ENCODE measurements at regions not wholly inside any gene's neighbourhood (a gene's known extent, or its start where the extent isn't known, plus 50 kb on each side); places are given as distances from the start of the nearest gene placed in this dataset.

DNA sequence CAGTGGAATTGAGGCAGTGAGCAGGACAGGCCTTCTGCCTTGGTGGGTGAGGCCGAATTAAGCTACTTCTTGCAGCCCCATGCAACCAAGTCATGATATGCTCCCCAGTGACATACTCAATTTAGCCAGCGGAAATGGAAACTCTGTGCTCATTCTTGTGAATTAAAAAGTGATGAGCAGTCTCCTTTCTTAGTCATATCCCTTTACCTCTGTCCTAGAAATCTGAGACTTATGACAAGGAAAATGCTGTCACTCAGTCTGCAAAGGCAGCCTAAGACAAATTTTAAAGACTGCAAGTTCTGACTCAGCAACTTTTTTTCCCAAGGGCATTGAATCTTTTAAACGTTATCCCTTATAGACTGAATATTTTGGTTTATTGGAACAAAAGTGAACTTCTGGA, 218.2 kb downstream of the SH3BP4 start:
- DNase-seq (ENCODE audit: low read depth): no peak

DNA sequence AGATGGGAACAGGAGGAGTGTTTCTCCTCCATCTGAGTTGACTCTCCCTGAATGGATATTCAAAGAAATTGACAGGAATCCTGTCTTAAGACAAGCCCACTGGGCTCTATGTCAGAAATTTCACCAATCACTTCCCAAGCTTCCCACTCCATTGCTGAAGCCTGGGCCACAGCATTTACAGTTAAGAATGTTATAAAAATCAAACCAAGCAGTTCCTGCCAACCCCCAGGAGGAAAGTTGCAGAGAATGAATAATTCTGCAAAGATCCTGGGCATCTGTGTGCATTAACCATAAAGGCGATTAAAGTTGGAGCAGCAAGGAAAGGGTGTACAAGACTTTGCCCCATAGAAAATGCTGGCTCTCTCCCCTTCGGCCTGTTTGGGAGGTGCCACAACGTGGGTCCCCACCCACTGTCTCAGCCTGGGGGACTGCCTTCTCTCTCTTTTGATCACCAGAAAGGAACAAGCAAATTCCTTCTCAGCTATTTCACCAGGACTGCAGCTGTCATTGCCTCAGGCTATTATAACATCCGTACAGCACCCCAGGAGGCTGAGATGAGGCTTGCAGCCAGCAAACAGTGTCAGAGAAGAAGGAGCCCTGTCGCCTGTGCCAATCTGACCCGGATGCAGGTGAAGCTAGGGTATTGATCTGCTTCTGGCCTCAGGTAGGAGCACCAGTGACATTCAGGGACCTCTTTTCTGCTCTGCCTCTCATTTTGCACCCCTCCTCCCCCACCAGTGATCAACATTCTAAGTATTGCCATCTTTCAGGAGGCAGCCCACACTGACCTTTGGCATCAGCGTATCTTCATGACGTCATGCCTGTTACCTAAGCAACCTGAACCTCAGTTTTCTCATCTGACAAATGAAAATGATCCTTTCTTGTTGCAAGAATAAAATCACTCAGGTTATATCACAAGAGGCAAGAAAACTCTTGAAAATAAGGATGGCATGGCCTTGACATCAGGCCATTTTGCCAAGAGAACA, 219.0 kb downstream of the SH3BP4 start:
- no peak for DNase-seq (ENCODE audit: low read depth)

DNA sequence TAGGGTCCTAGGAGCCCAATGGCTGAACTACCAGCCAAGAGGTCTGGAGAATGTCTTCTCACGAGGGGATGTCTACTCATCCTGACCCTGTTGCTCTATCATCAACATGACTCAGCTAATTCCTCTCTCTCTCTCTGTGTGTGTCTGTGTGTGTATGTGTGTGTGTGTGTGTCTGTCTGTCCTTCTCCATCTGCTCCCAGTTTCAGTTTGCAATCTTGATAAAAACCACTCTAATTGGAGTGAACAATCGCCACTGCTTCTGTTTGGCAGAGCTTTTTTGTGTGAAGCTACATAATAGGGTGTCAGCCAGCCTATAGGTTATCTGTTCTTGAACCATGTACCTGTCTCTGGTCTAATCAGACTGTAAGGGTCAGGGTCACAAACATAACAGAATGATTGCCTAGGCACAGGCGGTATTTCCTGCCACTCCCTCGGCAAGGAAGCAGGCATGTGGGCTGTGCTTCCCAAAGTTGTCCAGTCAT, 219.8 kb downstream of the SH3BP4 start:
- no peak for DNase-seq (ENCODE audit: low read depth)

DNA sequence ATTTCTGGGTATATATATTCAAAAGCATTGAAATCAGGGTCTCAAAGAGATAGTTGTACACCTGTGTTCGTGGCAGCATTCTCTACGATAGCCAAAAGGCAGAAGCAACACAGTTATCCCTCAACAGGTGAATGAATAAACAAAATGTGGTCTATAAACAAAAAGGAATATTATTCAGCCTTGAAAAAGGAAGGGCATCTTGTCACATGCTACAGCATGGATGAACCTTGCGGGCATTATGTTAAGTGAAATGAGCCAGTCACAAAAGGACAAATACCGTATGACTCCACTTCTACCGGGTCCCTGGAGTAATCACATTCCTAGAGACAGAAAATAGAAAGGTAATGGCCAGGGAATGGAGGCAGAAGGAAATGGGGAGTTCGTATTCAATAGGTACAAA, 228.8 kb downstream of the SH3BP4 start:
- DNase-seq (ENCODE audit: low read depth): no peak

DNA sequence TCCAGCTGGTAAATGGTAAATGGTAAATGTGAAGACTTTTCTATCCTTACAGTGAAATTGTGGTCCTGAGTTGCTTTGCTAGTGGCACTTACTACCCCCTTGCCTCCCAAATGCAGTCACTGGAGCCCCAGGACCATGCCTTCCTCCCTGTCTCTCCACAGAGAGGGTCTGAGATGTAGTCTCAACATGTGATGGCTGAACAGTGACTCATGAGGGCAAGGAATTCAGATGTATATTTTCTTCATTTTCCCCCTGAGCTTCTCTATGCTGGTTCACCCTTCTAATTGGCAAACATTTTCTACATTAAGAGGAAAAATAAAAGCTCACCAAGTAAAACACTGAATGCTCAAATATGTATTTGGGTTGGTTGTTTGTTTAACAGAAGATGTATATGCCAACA, 232.0 kb downstream of the SH3BP4 start:
- DNase-seq (ENCODE audit: low read depth): no peak

DNA sequence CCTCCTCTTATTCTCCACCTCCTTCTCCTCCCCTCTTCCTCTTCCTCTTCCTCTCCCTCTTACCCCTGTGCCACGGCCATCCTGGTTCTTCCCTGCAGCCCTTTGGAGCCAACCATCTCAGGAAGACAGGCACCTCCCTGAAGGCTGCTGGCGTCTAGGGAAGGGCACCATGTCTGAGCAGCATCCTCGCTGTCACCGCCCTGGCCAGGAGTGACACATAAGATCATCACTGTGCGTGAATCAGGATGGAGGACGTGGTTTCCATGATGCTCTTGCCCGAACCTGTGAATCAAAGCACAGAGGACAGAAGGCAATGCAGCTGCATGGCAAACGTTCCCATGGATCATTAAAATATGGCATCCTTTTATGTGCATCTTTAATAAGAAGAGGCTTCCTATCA, 236.0 kb downstream of the SH3BP4 start:
- no peak for DNase-seq (ENCODE audit: low read depth)

DNA sequence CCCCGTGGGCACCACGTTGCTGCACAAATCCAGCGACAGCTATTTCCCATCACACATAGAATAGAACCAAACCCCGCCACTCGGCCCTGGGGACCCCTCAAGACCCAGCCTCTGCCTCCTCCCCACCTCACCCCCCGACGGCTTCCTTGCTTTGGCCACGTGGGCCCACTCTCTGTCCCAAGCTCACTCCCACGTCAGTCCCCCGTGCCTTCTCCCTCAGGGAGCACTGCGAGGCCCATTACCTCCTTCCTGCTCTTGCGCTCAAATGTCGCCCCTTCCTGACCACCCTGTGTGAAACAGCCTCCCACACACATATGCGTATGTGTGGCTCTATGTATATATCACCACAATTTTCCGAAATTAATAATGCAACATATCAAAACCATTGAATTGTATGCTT, 239.7 kb downstream of the SH3BP4 start:
- DNase-seq (ENCODE audit: low read depth): no peak

DNA sequence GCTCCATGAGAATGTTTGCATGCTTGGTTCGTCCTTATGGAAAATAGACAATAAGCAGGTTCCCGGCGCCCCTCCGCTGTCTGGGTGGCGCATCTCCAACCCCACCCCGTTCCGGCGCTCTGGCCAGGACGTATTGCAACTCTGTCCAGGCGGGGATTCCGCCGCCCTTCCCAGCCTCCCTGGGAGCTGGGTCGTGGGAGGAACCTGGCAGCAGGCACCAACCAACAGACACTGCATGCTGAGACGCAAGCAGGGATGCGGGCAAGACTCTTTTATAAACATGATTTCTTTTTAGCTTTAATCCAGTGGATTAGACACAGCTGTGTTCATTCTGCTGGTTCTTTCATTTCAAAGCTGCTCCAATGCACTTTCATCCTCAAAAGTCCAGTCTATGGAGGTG, 240.2 kb downstream of the SH3BP4 start:
- no peak for DNase-seq (ENCODE audit: low read depth)

DNA sequence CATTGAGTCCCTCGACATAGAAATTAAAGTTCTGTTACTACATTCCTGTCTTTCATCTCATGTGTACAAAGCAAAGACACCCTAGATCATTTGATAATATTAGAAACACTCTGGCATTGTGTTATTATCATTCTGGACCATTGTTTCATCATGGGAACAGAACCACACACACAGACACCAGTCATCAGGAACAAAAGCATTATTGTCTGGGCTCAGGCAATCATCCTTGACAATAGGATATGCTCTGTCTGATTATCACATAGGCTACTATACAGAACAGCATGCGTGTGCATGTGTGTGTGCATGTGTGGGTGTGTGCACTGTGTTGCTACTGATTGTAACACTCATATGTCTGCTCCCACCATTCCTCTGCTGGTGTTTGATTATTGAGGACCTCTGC, 242.5 kb downstream of the SH3BP4 start:
- DNase-seq (ENCODE audit: low read depth): no peak

DNA sequence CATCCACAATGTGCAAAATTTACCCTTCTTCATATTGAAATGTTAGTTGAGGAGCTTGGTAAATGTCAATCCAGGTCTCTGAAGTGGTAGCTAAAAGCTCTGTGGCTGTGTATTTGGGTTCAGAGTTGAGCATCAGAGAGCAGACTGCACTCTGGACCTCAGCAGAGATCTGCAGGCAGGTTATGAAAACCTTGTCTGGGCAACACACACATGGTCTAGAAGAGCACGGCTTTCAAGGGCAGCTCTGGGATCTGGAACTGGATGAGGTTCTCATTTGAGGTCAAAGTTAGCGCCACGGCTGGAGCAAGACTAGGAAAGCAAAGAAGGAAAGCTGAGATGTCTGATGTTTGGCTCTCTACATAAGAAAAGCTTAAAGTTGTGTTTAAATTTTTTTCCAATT, 243.0 kb downstream of the SH3BP4 start:
- no peak for DNase-seq (ENCODE audit: low read depth)

DNA sequence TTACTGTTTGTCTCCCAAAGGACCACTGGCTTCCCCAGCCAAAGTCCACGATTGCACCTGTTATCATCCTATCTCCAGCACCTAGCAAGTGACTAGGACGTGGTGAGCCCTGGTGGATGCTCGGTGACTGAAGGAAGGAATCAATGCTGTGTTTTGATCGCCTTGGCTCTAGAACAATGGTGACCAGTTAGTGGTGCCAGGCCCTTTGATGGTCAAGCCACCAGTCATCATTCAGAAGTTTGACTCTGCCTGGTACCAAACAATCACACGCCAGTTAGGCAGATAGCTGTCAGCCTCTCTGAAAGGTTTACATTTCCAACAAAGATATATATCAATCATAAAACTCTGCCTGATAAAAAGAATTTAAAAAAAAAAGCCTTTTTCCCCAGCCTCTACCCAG, 244.1 kb downstream of the SH3BP4 start:
- DNase-seq (ENCODE audit: low read depth): no peak

DNA sequence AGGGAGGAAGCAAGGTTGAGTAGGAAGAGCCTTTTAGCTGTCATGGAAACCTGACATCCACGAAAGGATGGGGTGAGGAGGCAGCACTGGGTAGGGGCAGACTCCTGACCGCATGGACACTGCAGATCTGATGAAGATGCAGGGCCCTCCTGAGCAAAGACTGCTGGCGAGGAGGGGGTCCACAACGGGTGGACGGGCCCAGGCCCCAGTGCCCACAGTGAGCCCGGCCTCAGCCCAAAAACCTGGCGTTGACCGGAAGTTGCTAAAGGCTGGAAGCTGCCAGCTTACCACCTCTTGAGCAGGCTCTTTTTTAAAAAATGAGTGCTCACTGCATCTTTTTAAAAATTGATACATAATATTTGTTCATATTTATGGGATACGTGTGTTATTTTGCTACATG, 247.3 kb downstream of the SH3BP4 start:
- no peak for DNase-seq (ENCODE audit: low read depth)

DNA sequence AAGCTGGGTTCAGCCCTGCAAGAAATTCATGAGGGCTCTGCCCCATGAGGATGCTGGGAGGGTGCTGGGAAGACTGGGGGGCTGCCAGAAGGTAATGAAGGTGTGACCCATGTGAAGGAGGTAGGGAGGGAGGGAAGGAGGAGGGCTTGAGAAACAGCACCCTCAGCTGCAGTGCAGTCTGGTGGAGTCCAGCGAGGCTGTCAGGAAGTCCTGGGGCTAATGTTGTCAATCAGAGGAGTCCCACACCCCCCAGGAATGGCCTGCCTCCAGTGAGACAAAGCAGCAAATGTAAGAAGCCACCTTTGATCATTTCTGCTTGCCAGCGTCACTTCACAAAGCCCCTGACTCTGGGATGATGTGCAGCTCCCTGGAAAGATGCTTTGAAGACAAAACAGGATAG, 248.4 kb downstream of the SH3BP4 start:
- DNase-seq (ENCODE audit: low read depth): no peak

DNA sequence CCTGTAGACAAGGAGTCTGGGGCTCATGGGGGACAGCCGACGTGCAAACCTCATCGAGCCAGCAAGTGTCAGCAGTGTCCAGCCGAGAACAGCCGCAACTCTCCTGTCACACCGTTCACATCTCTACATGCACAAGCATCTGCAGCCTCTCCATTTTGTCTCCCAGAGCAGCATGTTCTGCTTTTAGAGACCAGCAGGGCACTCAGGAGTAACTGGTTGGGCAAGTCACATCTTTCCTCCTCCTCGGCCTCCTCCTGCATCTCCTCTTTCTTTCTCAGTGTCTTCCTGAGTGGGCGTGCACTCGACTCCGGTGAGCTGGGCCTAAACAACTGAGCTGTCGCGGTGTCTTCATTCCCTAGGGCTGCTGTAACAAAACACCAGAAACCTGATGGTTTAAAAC, 249.9 kb downstream of the SH3BP4 start:
- DNase-seq (ENCODE audit: low read depth): no peak

DNA sequence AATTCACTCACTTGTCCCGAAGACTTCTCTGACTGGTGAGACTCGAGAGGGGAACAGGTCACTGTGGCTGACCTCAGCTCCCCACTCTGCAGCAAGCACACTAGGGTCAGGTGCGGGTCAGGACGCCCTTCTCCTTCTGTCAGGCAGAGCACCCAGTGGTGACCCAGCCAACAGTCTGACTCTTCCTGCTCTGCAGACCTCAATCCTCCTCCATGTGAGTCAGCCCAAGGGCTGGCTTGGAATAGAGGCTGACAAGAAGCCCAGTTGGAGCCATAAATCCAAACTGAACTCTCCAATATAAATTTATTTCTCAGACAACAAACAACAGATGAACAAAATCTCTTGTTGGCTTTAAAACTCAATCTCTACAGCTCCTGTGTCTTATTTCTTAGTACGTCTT, 253.1 kb downstream of the SH3BP4 start:
- DNase-seq (ENCODE audit: low read depth): no peak

DNA sequence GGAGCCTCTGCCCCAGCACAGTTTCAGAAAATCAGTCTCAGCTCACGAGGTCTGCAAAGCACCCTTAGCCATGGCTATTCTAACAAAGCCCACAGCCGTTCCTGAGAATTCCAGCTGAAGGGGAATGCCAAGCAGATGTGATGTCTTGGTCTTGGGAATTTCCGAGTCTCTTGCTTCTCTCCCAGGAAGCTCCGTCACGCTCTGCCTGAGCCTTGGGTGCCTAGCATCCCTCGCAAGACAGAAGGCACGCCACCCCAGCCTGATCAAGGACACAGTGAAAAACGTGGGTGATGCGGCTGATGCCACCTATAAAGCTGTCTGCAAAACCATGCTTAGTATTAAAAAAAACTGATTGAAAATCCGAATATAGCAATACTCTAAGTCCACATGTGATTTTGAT, 254.6 kb downstream of the SH3BP4 start:
- DNase-seq (ENCODE audit: low read depth): no peak

DNA sequence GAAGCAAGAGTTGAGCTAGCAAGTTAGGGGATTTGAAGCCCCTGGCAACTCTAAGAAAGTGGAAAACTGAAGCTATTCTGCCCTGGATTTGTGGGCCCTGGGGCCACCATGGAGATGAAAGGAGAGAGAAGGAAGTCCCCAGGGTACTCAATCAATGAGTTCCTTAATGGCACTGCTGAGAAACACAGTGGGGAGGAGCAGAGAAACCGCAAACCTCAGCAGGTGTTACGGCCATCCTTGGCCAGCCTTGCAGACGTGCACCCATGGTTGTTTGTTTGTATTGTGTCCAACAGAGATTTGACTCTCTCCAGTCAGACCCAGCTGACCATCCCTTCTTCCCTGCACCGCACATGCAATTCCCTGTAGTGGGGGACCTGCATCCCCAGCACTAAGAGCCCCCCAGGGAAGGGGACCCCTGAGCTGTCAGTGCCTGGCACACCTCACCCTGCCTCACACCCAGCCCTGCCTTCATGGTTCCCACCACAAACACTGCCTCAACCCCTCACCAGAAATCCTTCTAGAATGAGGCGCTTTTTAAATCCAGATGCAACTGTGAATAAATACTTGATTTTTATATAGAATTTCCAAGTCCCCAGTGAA, 255.3 kb downstream of the SH3BP4 start:
- no peak for DNase-seq (ENCODE audit: low read depth)

DNA sequence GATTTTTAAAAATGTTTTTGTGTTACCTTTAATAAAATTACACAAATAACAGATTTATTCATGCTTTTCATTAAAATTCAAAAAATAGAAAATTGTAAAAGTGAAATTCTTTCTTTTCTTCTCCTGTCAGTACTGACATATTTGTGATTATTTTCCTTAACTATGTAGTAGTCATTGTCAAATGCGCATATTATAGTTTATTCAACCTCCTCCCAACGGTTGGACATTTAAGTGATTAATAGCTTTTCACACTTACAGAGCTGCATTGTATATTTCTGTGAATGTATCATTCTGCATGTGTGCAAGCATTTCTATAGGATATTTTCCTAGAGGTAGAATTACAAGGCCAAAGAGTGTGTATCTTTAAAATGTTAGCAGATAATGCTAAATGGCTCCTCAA, 259.2 kb downstream of the SH3BP4 start:
- no peak for DNase-seq (ENCODE audit: low read depth)

DNA sequence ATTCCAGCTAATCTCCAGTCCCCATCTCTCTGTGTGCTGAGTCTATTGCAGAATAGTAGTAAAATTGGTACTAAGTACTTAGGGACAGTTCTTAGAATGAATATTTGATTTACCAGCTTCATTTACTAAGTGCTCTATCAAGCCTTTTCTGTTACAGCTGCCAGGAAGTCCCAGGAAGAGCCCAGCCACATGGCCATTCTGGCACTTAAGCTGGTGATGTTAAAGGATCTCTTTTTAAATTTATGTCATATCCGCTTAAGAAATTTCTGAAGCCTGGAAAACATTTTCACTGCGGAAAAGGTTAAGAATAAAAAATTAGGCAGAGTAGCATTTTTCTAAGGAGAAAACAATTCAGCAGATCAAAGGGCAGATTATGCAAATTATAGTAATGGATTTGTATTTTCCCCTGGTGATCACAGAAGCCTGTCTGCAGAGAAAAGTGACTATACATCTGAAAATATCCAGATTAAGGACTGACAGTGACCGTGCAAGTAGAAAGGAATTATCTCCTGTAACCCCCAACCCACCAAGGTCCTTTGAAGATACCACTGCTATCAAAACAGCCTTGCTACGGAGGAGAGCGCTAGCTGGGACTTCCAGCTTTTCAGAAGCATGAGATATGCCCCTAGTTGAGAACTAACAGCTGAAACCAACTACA, 260.8 kb downstream of the SH3BP4 start:
- DNase-seq (ENCODE audit: low read depth): no peak

DNA sequence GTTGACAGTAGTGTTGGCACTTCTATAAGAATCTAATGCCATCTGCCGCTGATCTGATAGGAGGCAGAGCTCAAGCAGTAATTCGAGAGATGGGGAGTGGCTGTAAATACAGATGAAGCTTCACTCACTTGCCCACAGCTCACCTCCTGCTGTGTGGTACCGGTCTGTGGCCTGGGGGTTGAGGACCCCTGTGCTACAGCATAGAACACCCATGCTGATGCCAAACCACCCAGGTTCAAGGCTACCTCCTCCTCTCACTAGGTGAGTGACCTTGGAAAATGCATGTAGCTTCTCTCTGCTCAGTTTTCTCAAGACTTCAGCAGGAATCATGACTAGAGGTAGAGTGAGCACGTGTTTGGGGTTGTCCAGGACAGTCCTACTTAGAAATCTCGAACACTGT, 263.4 kb downstream of the SH3BP4 start:
- no peak for DNase-seq (ENCODE audit: low read depth)

DNA sequence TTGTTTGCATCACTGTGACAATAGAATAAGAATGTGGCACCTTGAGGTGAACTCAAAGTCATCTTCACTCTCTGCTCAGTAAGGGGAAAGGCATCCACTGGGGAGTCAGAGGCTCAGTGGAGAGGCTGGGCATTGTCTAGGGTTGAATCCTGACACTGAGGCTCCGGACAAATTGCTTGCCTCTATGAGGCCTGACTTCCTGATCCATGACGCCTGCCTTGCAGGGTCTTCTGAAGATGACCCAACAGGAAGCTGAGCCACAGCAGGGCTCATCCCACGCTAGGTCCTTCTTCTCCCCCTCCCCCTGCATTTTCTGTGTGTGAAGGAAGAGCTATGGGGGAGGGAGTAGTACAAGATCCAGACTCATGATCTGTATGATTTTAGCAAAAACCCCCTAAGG, 265.1 kb downstream of the SH3BP4 start:
- no peak for DNase-seq (ENCODE audit: low read depth)

DNA sequence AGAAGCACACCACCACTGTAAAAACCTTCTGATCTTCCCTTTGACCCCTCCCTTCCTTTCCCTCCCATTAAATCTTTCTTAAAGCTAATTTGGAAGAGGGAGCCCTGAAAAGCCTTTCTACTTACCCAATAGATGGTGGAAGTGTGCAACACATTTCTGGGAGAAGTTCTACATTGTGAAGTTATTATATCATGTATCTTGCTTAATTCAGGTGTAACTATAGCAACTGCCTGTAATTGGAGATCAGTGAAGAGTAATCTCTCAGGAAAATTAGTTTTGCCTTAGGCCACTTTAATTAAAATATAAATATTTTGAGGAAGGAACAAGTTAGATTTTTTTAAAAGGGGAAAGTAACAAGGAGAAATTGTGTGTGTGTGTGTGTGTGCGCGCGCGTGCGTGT, 266.0 kb downstream of the SH3BP4 start:
- DNase-seq (ENCODE audit: low read depth): no peak

DNA sequence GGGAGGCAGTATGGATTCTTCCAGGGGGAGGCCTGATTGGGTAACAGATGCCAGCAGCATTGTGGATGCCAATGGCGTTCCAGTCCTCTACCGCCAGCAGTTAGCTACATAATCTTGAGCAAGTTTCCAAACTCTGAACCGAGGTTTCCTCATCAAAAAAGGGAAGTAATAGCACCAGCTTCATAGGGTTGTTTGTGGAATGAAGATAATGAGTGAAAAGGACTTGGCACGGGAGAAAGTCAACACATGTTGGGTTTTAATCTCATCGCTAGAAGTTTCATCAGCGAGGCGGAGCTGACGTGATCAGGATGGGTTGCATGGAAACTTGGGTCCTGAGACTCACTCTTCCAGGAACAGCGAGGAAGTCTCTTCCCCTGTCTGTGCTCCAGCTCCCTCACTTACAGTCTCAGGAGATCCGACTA, 266.7 kb downstream of the SH3BP4 start:
- no peak for DNase-seq (ENCODE audit: low read depth)

Data from stimulated activated CD8-positive, alpha-beta memory T cell treated with anti-CD3 and anti-CD28 coated beads, Interleukin-12 subunit alpha, Interleukin-12 subunit beta, amount 100 ng/mL, for 1 hour (primary cell).